ENCODE measurements at regions not wholly inside any gene's neighbourhood (a gene's known extent, or its start where the extent isn't known, plus 50 kb on each side); places are given as distances from the start of the nearest gene placed in this dataset.

GRCh38 chr2:57527685-57528084 is 518.9 kb upstream of the VRK2 start:
- TF ChIP-seq CTCF (IDR thresholded peaks at IDR 0.05): no peak
- no peak for TF ChIP-seq POLR2A (IDR thresholded peaks at IDR 0.05)
